ENCODE measurements at regions not wholly inside any gene's neighbourhood (a gene's known extent, or its start where the extent isn't known, plus 50 kb on each side); places are given as distances from the start of the nearest gene placed in this dataset.
"Not testable (repeated sequence)": the region's sequence is repeated elsewhere in the genome, so short reads cannot be mapped to it uniquely, and the experiment has no call there.

- TF ChIP-seq, protein P1, sequence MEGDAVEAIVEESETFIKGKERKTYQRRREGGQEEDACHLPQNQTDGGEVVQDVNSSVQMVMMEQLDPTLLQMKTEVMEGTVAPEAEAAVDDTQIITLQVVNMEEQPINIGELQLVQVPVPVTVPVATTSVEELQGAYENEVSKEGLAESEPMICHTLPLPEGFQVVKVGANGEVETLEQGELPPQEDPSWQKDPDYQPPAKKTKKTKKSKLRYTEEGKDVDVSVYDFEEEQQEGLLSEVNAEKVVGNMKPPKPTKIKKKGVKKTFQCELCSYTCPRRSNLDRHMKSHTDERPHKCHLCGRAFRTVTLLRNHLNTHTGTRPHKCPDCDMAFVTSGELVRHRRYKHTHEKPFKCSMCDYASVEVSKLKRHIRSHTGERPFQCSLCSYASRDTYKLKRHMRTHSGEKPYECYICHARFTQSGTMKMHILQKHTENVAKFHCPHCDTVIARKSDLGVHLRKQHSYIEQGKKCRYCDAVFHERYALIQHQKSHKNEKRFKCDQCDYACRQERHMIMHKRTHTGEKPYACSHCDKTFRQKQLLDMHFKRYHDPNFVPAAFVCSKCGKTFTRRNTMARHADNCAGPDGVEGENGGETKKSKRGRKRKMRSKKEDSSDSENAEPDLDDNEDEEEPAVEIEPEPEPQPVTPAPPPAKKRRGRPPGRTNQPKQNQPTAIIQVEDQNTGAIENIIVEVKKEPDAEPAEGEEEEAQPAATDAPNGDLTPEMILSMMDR (conservative IDR thresholded peaks at IDR 0.05 in 1 of 2, IDR thresholded peaks at IDR 0.05 in 1 of 2; ENCODE audit: extremely low read depth in 1 of 2, insufficient read depth in 1 of 2, low read depth in 1 of 2, low read length in 2 of 2) = not testable (repeated sequence)
- not testable (repeated sequence) for TF ChIP-seq EZH2 (IDR thresholded peaks at IDR 0.05; ENCODE audit: borderline replicate concordance, low read length)
Measured at GRCh38 chr10:62500116-62500515, 125.9 kb downstream of the ZNF365 start.
